IPS DF 4.7 (cell line): ENCODE measurements at regions not wholly inside any gene's neighbourhood (a gene's known extent, or its start where the extent isn't known, plus 50 kb on each side); places are given as distances from the start of the nearest gene placed in this dataset.
"Not testable (repeated sequence)": the region's sequence is repeated elsewhere in the genome, so short reads cannot be mapped to it uniquely, and the experiment has no call there.

Experiments used
- DNase-seq: peaks from one replicate; pipeline ENCODE4 v3.0.0-alpha.2; 2013; ENCODE audit warnings: low spot score; ENCODE audit errors: extremely low read depth

DNA sequence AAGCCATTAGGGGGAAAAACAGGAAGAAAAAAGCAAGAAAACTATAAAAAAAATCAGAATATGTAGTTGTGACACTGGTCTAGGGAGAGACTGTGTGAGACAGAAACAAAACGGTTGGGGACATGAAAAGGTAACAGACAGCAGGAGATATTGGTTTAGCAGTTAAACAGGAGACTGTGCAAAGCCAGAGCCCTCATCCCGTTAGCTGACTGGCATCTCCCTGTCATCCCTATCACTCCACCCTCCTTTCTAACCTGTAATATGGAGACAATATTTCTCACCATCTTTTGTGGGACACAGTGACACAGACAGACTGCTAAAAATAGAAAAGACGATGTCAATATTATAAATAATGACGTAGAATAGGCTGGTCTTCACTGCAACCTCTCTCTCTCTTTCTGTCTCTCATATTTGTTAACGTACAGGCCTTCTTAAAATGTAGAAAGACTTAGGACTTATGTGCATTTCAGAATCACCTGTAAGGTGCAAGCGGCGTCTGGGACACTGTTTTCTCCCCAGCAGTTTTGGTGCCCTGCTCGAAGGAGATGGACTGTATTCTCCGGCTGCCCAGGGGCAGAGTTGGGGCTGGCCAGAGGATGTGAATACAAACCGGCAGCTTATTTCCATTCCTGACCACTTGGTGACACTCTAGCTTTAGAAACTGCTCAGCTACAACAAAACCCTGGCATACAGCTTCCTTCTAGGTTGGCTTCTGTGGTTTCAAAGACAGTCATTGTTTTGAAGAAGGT is 190.6 kb downstream of the MAT2B start:
- DNase-seq: peak; percentile 76

DNA sequence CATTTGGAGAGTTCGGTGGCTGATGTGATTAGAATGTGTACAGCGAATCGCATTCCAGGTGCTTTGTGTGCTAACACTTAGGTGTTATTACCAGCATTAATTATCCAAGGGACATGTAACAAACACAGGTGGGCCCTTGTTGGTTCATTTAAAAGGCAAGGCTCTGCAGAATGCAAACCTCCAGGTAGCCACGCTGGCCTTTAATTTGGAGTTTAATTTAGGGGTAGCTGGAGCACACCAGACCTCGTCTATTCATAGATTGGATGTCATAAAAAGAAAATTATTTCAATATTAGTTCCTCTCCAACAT is 191.1 kb downstream of the MAT2B start:
- DNase-seq: no peak

DNA sequence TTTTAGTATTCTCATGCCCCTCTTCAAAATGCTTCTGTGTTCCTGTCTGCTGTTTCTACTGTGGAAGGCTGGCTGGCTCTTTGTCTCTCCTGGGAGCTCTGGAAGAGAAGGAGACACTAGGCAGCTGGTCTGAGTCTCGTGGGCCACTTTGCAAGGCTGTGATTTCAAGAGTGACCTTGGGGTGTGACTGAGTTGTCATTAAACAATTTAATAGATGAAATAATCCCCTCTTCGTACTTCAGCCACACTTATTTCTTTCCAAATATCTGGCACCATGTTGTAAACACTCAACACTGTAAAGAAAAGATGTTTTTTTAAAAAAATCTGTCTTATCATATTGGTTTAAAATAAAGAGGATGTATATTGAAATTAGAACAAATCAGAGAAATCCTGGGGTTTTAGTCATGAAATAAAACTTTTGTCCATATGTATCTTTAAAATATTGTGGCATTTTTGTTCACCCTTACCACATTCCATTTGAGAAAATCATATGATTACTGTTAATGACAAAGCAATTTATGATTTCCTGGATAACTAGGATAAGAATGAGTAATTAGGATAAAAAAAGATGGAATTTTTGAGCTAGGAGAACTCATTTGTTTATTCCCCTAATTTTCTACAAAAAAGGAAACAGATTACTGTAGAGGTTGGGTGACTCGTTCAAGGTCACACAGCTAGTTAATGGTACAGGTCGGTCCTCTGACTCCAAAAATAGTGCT is 200.8 kb downstream of the MAT2B start:
- DNase-seq: no peak

DNA sequence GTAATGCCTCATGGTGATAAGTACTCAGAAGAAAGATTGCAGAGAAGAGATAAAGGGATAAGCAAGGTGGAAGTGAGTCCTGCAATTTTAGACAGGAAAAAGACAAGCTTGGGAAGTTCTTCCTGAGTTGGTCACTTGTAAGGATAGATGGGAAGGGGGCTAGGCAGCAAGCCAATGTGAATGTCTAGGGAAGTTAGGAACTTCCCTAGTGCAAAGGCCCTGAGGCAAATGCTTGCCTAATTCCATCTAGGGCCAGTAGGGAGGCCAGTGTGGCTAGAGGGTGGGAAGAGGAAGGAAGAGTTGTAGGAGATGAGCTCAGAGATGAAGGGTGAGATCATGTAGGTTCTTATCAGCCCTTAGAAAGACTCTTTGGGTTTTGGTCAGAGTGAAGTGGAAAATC is 206.6 kb downstream of the MAT2B start:
- no peak for DNase-seq

DNA sequence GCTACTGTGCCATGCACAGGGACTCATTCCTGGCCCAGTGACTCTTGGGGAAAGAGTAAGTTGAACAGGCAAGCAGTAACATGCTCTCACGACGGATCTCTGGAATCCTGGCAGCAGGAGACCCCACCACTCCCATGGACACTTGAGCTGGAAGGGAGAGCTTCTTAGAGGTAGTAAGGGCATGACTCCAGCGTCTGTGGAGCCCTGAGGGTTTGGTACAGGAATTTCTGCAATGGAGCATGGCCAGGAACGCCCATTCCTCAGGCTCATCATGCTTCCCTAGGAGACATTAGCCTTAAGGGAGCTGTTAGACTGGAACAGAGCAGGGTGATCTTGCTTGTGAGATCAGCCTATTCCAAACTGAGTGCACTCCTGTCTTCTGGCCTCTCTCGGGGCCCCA is 212.9 kb downstream of the MAT2B start:
- no peak for DNase-seq

DNA sequence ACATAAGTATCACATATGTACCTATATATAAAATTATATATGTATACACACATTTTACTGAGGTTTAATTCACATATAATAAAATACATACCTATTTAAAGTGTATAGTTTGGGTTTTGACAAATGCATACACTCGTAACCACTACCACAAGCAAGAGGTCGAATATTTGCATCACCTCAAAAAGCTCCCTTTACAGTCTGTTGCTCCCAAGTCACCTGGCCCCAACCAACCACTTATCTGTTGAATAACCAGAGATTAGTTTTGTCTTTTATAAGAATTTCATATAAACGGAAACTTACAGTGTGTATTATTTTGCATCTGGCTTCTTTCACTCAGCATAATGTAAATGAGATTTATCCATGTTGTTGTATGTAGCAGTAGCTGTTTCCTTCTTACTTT is 218.9 kb downstream of the MAT2B start:
- DNase-seq: no peak

DNA sequence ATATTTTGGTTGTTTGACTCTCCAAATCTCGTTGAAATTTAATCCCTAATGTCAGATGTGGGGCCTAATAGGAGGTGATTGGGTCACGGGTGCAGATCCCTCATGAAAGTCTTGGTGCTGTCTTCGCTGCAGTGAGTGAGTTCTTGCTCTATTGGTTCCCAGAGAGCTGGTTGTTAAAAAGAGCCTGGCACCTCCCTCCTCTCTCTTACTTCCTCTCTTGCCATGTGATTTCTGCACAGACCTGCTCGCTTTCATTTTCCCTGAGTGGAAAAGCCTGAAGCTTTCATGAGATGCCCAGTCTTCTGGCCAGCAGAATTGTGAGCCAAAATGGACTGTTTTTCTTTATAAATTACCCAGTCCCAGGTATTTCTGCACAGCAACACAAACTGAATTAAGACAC is 221.6 kb downstream of the MAT2B start:
- no peak for DNase-seq

DNA sequence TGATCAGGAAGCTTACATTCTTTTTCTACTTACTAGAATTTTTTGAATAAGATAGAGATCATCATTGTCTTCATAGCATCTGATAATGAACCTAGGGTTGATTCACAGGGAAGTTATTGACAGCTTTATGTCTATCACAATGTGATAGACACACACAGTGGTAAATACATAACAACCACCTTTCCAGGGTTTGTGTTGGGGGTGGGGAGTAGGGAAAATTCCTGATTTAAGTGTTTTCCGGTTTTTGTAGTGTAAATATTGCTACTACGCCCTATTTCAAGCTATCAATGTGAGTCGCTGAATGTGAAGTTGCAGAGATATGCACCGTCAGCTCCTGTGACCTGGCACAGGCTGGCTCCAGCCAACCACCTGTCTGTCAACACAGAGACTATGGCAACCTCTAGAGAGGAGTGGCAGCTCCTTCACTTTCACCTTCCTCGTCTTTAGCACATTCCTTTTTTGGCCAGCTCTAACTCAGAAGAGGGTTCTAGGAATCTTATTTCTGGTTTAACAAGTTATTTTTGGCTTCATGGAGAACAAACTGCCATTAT is 224.9 kb downstream of the MAT2B start:
- DNase-seq: no peak

DNA sequence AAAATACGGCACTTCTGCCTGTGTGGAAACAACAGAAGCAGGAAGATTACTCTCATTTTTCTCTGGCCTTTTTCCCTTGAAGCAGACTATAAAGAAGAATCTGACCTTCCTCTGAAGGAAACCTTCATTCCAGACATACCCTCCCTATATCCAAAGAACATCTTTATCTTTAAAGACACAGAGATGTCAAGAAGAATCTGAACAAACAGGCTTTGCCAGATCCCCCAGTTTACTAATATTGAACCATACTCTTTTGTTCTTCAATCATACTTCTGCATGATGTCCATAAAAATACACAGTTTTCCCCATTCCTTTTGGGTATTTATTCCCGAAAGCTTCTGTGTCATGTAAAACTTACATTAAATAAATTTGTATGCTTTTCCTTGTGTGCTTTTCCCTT is 225.8 kb downstream of the MAT2B start:
- no peak for DNase-seq

DNA sequence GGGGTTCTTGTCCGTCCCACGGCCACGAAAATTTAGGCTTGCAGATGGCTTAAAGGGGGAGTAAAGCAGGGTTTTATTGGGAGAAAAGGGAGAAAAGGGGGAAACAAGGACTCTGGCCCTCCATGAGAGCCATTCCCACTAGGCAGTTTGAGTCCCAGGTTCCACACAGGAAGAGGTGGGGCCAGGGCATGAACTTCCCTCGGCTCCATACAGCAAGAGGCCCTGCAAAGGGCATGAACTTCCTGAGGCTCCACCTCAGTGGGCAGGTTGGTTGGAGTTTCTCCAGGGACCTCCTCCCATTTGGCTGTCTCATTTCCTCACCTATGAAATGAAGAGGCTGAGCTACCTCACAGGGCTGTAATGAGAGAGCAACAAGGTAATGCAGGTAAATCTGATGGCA is 229.7 kb downstream of the MAT2B start:
- DNase-seq: no peak

DNA sequence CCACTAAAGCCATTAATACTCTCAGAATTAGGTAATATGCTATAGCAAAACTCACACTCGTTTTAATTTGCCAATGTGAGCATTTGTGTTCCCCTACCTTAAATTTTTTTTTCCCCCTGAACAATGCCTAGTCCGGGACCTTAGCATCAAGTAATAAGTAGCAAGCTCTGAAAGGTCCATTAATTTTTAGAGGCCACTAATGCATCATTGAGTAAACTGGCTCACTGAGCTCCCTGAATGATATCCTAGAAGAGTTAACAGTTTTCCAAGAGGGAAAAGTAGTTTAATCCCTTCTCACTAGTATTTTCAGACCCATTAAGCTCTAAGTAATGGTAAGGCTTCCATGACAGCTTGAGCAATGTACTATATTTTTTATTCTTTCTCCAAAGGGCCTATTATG is 242.2 kb downstream of the MAT2B start:
- no peak for DNase-seq

DNA sequence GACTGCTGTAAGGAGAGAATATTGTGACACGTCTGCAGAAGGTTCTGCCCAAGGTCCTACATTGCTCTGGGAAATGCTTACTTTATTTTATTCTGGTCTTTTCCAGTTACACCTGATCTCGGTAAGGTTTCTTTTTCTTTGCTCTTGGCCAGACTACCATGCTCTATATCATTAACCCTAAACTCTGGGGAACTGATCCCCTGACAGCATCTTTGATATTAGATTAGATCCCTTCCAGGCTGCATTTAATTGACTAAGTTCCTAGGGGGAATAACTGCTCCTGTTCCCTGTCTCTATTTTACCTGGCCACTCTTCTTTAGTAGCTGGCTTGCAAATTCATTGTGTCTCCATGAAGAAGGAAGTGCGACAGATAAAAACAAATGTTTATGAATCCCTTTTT is 243.5 kb downstream of the MAT2B start:
- DNase-seq: no peak

DNA sequence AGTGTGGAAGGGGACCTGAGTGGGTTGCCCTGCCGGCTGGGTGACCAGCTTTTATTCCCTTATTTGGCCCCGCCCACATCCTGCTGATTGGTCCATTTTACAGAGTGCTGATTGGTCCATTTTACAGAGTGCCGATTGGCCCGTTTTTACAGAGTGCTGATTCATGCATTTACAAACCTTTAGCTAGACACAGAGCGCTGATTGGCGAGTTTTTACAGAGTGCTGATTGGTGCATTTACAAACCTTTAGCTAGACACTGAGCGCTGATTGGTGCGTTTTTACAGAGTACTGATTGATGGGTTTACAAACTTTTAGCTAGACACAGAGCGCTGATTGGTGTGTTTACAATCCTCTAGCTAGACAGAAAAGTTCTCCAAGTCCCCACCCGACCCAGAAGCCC is 245.0 kb downstream of the MAT2B start:
- not testable (repeated sequence) for DNase-seq

DNA sequence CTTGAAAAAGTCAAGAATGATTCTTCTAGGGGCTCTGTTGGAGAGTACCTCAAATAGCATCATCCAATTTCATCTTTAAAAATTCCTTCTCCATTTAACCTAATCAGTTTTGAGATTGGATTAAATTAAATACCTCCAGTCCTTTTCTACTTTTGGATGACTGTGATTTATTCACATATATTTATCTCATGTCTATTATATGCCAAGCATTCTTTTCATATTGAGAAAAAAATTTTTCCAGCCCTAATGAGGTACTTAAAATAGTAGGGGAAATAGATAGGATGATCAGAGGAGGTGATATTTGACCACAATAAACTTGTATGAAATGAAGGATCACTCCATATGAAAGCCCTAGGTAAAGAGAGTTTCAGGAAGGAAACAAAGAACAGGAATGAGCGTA is 250.1 kb downstream of the MAT2B start:
- no peak for DNase-seq

DNA sequence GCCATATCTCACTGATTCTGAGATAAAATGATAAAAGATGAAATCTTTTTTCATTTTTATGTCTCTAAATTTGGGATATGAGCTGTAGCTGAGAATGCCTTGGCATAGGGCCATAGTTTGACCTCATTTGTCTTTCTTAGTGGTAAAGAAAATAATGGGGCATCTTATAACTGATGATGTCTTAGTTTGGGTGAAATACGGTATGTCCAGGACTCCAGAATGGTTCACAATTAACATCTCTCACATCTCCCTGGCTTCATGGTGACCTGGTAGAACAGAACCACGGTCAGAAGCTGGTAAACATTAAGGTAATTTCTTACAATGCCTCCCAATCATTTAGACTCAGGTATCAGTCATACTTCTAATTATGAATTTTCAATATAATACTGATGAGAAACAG is 250.8 kb downstream of the MAT2B start:
- no peak for DNase-seq

DNA sequence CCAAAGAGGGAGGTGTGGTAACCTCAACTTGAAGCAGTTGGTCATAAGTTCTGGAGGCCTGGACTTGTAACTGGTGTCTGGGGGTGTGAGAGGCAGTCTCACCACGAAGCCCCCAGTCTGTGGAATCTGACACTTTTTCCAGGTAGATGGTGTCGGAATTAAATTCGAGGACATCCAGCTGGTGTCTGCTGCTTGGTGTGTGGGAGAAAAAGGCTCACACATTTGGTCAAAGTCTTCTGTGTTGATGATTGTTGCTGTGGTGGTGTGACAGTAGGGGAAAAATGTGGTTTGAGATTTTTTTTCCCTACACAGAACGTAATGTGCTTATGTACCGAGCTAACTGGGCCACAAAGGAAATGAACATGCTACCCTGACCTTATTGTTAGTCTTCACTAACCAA is 251.9 kb downstream of the MAT2B start:
- DNase-seq: no peak

DNA sequence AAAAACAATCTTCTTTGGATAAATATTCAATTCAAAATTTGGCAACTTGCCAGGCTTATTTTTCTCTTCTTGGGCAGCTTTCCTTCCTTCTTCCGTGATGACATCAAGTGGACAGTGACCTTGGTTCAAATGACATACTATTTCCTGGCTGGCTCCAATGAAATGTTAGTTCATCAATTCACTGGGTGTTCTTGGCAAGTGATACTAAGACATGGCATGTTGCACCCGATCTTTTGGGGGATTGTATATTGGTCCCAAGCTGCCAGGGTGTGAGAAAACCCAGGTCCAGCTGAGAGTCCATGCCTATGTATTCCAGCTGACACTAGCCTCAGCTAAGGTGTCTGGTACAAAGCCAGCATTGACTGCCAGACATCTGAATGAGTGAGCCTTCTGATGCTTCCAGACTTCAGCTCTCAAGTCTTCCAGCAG is 252.9 kb downstream of the MAT2B start:
- DNase-seq: no peak

DNA sequence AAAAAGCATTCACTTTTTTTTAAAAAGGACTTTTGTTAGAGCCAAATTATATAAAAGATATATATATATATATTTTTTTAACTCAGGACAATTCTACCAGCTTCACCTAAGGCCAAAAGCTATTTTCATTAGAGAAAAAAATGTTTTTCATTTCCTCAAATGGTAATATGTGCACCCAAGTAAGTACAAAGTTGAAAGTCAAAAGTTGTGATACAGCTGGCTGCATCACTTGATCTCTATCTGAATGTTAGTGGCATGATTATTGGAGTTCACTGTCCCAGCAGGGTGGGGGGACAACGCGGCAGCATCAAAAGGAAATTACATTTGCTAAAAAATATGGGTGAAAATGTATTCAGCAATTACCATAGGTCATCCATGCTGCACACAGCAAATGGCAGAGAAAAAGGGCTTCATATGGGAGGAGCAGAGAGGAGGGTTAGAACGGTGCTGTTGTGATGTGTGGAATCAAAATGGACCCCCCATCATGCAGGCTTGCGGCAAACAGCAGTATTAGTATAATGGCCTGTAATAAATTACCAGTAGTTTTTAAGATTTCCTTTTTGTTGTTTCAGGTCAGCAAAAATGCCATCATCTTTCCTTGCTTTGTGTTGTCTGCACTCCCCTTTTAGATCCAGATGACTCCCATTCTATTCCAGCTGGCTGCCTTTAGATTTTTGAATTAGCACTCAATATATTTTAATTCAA is 253.7 kb downstream of the MAT2B start:
- no peak for DNase-seq

DNA sequence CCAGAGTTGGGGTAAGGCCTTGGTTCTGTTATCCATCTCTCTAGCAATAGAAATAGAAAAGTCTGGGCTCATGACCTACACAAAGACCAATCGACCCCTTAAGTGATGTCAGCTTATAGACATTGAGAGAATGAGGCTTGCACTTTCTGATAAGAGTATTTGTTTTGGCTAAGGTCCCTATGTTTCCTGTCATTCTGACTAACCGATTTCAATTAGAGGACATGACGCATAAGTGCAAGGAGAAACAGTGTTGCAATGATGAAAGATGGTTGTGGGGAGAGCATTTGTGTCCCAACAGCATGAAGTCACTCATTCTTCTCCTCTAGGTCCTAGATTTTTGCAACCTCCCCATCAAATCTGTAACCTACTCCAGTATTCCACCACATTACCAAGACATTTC is 255.1 kb downstream of the MAT2B start:
- DNase-seq: no peak

DNA sequence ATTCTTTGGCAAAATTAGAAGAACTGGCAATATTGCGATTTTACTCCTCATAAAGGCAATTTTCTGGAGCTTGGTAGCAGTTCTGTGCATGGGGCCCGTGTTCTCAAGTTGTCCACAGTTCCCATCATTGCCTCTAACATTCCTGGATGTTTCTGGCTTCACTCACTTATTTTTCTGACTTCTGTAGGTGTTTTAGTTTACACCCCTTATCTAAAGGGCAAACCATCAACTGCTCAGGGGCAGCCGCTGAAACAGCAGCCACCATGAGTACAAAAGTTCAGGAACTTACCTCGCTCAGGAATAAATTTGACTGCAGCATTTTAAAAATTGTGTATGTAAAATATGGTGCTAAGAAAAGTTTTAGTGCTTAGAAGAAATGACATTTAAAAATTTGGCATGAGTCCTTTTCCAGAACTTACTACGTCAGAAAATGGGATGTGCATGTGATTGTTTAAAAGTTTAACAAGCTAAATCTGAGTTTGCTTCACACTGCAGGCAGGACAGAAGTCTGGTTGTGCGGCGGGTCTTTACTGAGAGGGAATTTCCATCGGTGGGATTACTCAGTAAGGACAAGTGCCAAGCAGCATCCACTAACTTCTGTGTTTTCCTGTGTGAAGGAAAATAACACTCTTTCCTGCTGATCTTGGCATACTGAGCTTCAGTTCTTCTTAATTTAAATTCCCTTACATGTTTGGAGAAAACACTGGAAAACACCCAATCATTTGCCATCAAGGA is 261.7 kb downstream of the MAT2B start:
- no peak for DNase-seq

DNA sequence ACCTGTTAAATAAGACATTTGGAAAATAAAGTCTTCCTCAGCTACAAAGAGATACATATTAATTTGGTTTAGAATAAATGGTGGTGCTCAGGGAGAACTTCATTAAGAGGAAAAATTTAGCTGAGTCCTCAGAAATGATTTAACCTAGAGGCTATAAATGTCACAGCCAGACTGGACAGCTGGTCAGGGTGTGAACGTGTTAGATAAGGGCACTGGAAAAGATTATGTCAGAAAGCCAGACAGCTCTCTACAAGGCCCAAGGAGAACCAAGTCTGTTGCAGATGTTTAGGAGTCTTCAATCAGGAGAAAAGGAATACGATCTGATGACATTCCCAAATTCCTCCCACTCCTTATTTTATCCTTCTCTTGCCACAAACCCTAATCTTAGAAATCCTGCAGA is 265.2 kb downstream of the MAT2B start:
- DNase-seq: no peak

DNA sequence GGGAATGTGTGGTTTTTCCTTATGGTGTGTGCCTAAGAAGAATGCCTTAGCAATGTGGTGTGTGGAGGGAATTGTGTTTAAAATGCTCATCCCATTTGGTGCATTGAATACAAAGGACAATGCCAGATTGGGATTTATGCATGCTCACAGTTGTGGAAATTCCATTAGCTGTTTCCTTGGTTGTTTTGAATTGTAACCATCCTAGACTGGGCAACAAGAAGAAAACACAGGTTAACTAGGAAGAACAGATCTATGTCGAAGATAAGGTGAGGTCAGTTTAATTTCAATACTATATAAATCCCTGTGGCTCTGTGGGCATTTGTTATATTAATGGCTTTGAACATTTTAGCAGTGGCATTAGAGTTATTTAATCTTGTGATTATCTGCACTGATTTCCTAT is 266.8 kb downstream of the MAT2B start:
- no peak for DNase-seq
